ENCODE measurements at regions not wholly inside any gene's neighbourhood (a gene's known extent, or its start where the extent isn't known, plus 50 kb on each side); places are given as distances from the start of the nearest gene placed in this dataset.

GRCh38 chr5:142408981-142409481, 84.2 kb upstream of the SPRY4 start:
- BruUV-seq (replicated peaks): no TSS peak
- ChIA-PET CTCF (interaction anchor here (0.7 to 1.0 kb wide), 2 partner anchors 11 to 237 kb away, joined by 4 to 7 read pairs; no protein-coding TSS in a partner anchor), POLR2A (interaction anchor here (0.9 kb wide), 1 partner anchor 8 kb away, joined by 3 read pairs; no protein-coding TSS in a partner anchor)
- H3K4me3 Mint-ChIP-seq (ENCODE audit: unreplicated experiment): no peak overlapping the region
- intact Hi-C loops (cut with micrococcal nuclease): no loop called here
- no peaks in the 10 kb centered on the region for H3K4me1 Mint-ChIP-seq (ENCODE audit: insufficient read depth, unreplicated experiment)
- TF ChIP-seq CTCF (IDR thresholded peaks at IDR 0.05; ENCODE audit: unreplicated experiment): no peak
- H3K27me3 Mint-ChIP-seq (ENCODE audit: insufficient read depth, unreplicated experiment): no peaks in the 10 kb centered on the region
- peaks cover 8% of the 10 kb centered on the region for H3K36me3 Mint-ChIP-seq (ENCODE audit: insufficient read depth, unreplicated experiment)
- no peak overlapping the region for H3K27ac Mint-ChIP-seq (ENCODE audit: low read depth, unreplicated experiment)
- H3K9me3 Mint-ChIP-seq (ENCODE audit: unreplicated experiment): no peaks in the 10 kb centered on the region
- DNase-seq (ENCODE audit: unreplicated experiment): no peak

GRCh38 chr5:142408536-142408935, 83.7 kb upstream of the SPRY4 start:
- CTCF ChIA-PET: interaction anchor here (0.7 to 1.0 kb wide), 2 partner anchors 12 to 237 kb away, joined by 4 to 7 read pairs; no protein-coding TSS in a partner anchor
- Mint-ChIP-seq H3K4me3 (ENCODE audit: unreplicated experiment) (no peak overlapping the region), H3K27ac (ENCODE audit: low read depth, unreplicated experiment) (no peak overlapping the region), H3K9me3 (ENCODE audit: unreplicated experiment) (no peaks in the 10 kb centered on the region), H3K27me3 (ENCODE audit: insufficient read depth, unreplicated experiment) (no peaks in the 10 kb centered on the region), H3K4me1 (ENCODE audit: insufficient read depth, unreplicated experiment) (no peaks in the 10 kb centered on the region), H3K36me3 (ENCODE audit: insufficient read depth, unreplicated experiment) (peaks cover 6% of the 10 kb centered on the region)
- intact Hi-C loops (cut with micrococcal nuclease): no loop called here
- POLR2A ChIA-PET: interaction anchor here (0.9 kb wide), 1 partner anchor 9 kb away, joined by 3 read pairs; no protein-coding TSS in a partner anchor
- no TSS peak for BruUV-seq (replicated peaks)
- no peak for TF ChIP-seq CTCF (IDR thresholded peaks at IDR 0.05; ENCODE audit: unreplicated experiment)
- DNase-seq (ENCODE audit: unreplicated experiment): no peak

GRCh38 chr5:142405814-142406395, 81.1 kb upstream of the SPRY4 start:
- peaks cover 6% of the 10 kb centered on the region for H3K36me3 Mint-ChIP-seq (ENCODE audit: insufficient read depth, unreplicated experiment)
- no peaks in the 10 kb centered on the region for H3K4me1 Mint-ChIP-seq (ENCODE audit: insufficient read depth, unreplicated experiment)
- no peaks in the 10 kb centered on the region for H3K9me3 Mint-ChIP-seq (ENCODE audit: unreplicated experiment)
- no peaks in the 10 kb centered on the region for H3K27me3 Mint-ChIP-seq (ENCODE audit: insufficient read depth, unreplicated experiment)
- no peak overlapping the region for H3K4me3 Mint-ChIP-seq (ENCODE audit: unreplicated experiment)
- no peak for TF ChIP-seq CTCF (IDR thresholded peaks at IDR 0.05; ENCODE audit: unreplicated experiment)
- intact Hi-C loops (cut with micrococcal nuclease): no loop called here
- DNase-seq (ENCODE audit: unreplicated experiment): no peak
- ChIA-PET POLR2A (interaction anchor here (0.7 to 0.8 kb wide), 2 partner anchors 9 to 84 kb away, joined by 3 read pairs; no protein-coding TSS in a partner anchor), CTCF (interaction anchor here (0.6 to 1.3 kb wide), 5 partner anchors 17 to 1678 kb away, joined by 3 to 4 read pairs (median 3); no protein-coding TSS in a partner anchor)
- H3K27ac Mint-ChIP-seq (ENCODE audit: low read depth, unreplicated experiment): no peak overlapping the region
- BruUV-seq (replicated peaks): no TSS peak

- no peak for DNase-seq (ENCODE audit: unreplicated experiment)
- ChIA-PET CTCF (interaction anchor here (0.6 kb wide), 1 partner anchor 1679 kb away, joined by 3 read pairs; no protein-coding TSS in a partner anchor), POLR2A (interaction anchor here (0.8 to 1.3 kb wide), 2 partner anchors 10 to 11 kb away, joined by 3 read pairs; no protein-coding TSS in a partner anchor)
- TF ChIP-seq CTCF (IDR thresholded peaks at IDR 0.05; ENCODE audit: unreplicated experiment): no peak
- H3K9me3 Mint-ChIP-seq (ENCODE audit: unreplicated experiment): no peaks in the 10 kb centered on the region
- intact Hi-C loops (cut with micrococcal nuclease): no loop called here
- no peaks in the 10 kb centered on the region for H3K4me1 Mint-ChIP-seq (ENCODE audit: insufficient read depth, unreplicated experiment)
- H3K27ac Mint-ChIP-seq (ENCODE audit: low read depth, unreplicated experiment): no peak overlapping the region
- BruUV-seq (replicated peaks): no TSS peak
- H3K27me3 Mint-ChIP-seq (ENCODE audit: insufficient read depth, unreplicated experiment): no peaks in the 10 kb centered on the region
- no peak overlapping the region for H3K4me3 Mint-ChIP-seq (ENCODE audit: unreplicated experiment)
- H3K36me3 Mint-ChIP-seq (ENCODE audit: insufficient read depth, unreplicated experiment): peaks cover 6% of the 10 kb centered on the region
Measured at GRCh38 chr5:142405023-142405422, 80.2 kb upstream of the SPRY4 start.
